NCI-H748 treated with DMSO at 0.1 percent for 48 hours (cell line): ENCODE measurements at regions not wholly inside any gene's neighbourhood (a gene's known extent, or its start where the extent isn't known, plus 50 kb on each side); places are given as distances from the start of the nearest gene placed in this dataset.
"Not testable (repeated sequence)": the region's sequence is repeated elsewhere in the genome, so short reads cannot be mapped to it uniquely, and the experiment has no call there.

Experiments
- DNase-seq: peaks from one replicate; lab custom pipeline; 2025; lab: John Stamatoyannopoulos, UW

- no peak for DNase-seq
These were observed 1925.5 kb downstream of the ARAP2 start for GRCh38 chr4:34318773-34319172.

- DNase-seq: no peak
These were observed 1920.6 kb downstream of the ARAP2 start for GRCh38 chr4:34323549-34324320.

GRCh38 chr4:34328939-34329338, 1915.4 kb downstream of the ARAP2 start:
- no peak for DNase-seq

GRCh38 chr4:34335156-34335555, 1909.2 kb downstream of the ARAP2 start:
- not testable (repeated sequence) for DNase-seq

- DNase-seq: not testable (repeated sequence)
These were observed 1908.8 kb downstream of the ARAP2 start for GRCh38 chr4:34335556-34335955.

GRCh38 chr4:34362654-34363053, 1881.7 kb downstream of the ARAP2 start:
- no peak for DNase-seq

GRCh38 chr4:34363842-34364241, 1880.5 kb downstream of the ARAP2 start:
- DNase-seq: no peak

GRCh38 chr4:34365946-34366345, 1878.4 kb downstream of the ARAP2 start:
- DNase-seq: no peak

GRCh38 chr4:34371676-34372075, 1872.6 kb downstream of the ARAP2 start:
- DNase-seq: no peak

GRCh38 chr4:34372815-34373214, 1871.5 kb downstream of the ARAP2 start:
- no peak for DNase-seq

- no peak for DNase-seq
These were observed 1870.9 kb downstream of the ARAP2 start for GRCh38 chr4:34373456-34373855.

- DNase-seq: no peak
These were observed 1832.1 kb downstream of the ARAP2 start for GRCh38 chr4:34412233-34412632.

- DNase-seq: no peak
These were observed 1831.4 kb downstream of the ARAP2 start for GRCh38 chr4:34412911-34413310.

GRCh38 chr4:34417160-34417559, 1827.2 kb downstream of the ARAP2 start:
- DNase-seq: no peak

- DNase-seq: no peak
These were observed 1824.4 kb downstream of the ARAP2 start for GRCh38 chr4:34419871-34420270.

- DNase-seq: peak; percentile 26
These were observed 1821.7 kb downstream of the ARAP2 start for GRCh38 chr4:34422472-34423175.

GRCh38 chr4:34432706-34433105, 1811.6 kb downstream of the ARAP2 start:
- no peak for DNase-seq

- DNase-seq: not testable (repeated sequence)
These were observed 1809.9 kb downstream of the ARAP2 start for GRCh38 chr4:34434377-34434776.

- no peak for DNase-seq
These were observed 1780.1 kb downstream of the ARAP2 start for GRCh38 chr4:34464196-34464595.

GRCh38 chr4:34466411-34466810, 1777.9 kb downstream of the ARAP2 start:
- DNase-seq: no peak

GRCh38 chr4:34469516-34469915, 1774.8 kb downstream of the ARAP2 start:
- DNase-seq: no peak

GRCh38 chr4:34485252-34485651, 1759.1 kb downstream of the ARAP2 start:
- DNase-seq: no peak
